Activated CD4-positive, alpha-beta memory T cell treated with anti-CD3 and anti-CD28 coated beads, Interleukin-2, amount 10 ng/mL, durations not matched to agents 7 days and 5 days (primary cell): ENCODE measurements at regions not wholly inside any gene's neighbourhood (a gene's known extent, or its start where the extent isn't known, plus 50 kb on each side); places are given as distances from the start of the nearest gene placed in this dataset.

Experiments
- CTCF ChIA-PET: fragments of 350-600 bp; sonication (Branson Sonifier 250); formaldehyde crosslinking; loops from one replicate; lab custom pipeline; 2021; ENCODE audit warnings: antibody characterized with exemption, inconsistent platforms; lab: Charles Lee
- POLR2A ChIA-PET: fragments of 350-600 bp; sonication (Branson Sonifier 250); formaldehyde crosslinking; loops from one replicate; lab custom pipeline; 2021; ENCODE audit warnings: antibody characterized with exemption; lab: Charles Lee
- DNase-seq: peaks from one replicate; pipeline ENCODE4 v3.0.0-alpha.2; 2020
- H3K27ac Mint-ChIP-seq: one replicate; pipeline ENCODE4 v1.8.0; 2021; ENCODE audit warnings: mild to moderate bottlenecking, mixed read lengths
- H3K27me3 Mint-ChIP-seq: one replicate; pipeline ENCODE4 v1.8.0; 2021; ENCODE audit warnings: mixed read lengths
- H3K36me3 Mint-ChIP-seq: one replicate; pipeline ENCODE4 v1.8.0; 2021; ENCODE audit warnings: low read depth, mixed read lengths
- H3K4me1 Mint-ChIP-seq: one replicate; pipeline ENCODE4 v1.8.0; 2021; ENCODE audit warnings: mixed read lengths
- H3K4me3 Mint-ChIP-seq: one replicate; pipeline ENCODE4 v1.8.0; 2021; ENCODE audit warnings: mild to moderate bottlenecking, mixed read lengths
- H3K9me3 Mint-ChIP-seq: one replicate; pipeline ENCODE4 v1.8.0; 2021; ENCODE audit warnings: mixed read lengths

DNA sequence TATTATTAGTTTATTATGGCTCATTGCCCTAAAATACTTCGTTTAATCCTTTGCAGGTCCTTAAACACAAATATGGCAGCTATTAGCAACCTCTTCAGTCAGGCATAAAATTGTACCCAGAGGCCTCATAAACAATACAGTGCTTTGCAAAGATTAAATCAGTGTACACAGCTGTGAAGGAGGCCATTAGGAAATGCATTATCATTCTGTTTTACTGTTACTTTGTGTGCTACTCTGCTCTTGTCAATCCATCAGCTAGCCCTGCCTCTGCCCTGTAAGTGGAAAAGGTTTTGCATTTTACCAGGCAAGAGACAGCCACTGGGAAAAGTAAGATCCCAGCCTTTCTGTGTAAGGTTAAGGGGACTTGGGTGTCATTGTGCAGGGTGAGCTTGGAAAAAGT lies 415.7 kb upstream of the DAB1 start:
- Mint-ChIP-seq H3K36me3 (no peaks in the 10 kb centered on the region), H3K27ac (no peak overlapping the region), H3K9me3 (peaks cover 17% of the 10 kb centered on the region), H3K4me1 (no peaks in the 10 kb centered on the region), H3K4me3 (no peak overlapping the region), H3K27me3 (no peaks in the 10 kb centered on the region)
- ChIA-PET POLR2A (no interaction called here), CTCF (no interaction called here)
- DNase-seq = no peak

GRCh38 chr1:57839067-57839466 lies 415.2 kb upstream of the DAB1 start:
- no peaks in the 10 kb centered on the region for H3K4me1 Mint-ChIP-seq
- no peak for DNase-seq
- peaks cover 17% of the 10 kb centered on the region for H3K9me3 Mint-ChIP-seq
- H3K27me3 Mint-ChIP-seq = no peaks in the 10 kb centered on the region
- H3K4me3 Mint-ChIP-seq = no peak overlapping the region
- POLR2A ChIA-PET = no interaction called here
- H3K27ac Mint-ChIP-seq = no peak overlapping the region
- H3K36me3 Mint-ChIP-seq = no peaks in the 10 kb centered on the region
- CTCF ChIA-PET = no interaction called here

GRCh38 chr1:57835620-57836019 lies 411.8 kb upstream of the DAB1 start:
- no peaks in the 10 kb centered on the region for H3K27me3 Mint-ChIP-seq
- DNase-seq = no peak
- no peak overlapping the region for H3K4me3 Mint-ChIP-seq
- CTCF ChIA-PET = no interaction called here
- H3K9me3 Mint-ChIP-seq = peaks cover 3% of the 10 kb centered on the region
- H3K4me1 Mint-ChIP-seq = no peaks in the 10 kb centered on the region
- POLR2A ChIA-PET = no interaction called here
- H3K27ac Mint-ChIP-seq = no peak overlapping the region
- H3K36me3 Mint-ChIP-seq = no peaks in the 10 kb centered on the region

GRCh38 chr1:57833296-57833695 lies 409.4 kb upstream of the DAB1 start:
- no peaks in the 10 kb centered on the region for H3K36me3 Mint-ChIP-seq
- ChIA-PET POLR2A (no interaction called here), CTCF (no interaction called here)
- no peak overlapping the region for H3K27ac Mint-ChIP-seq
- H3K4me1 Mint-ChIP-seq = no peaks in the 10 kb centered on the region
- H3K9me3 Mint-ChIP-seq = peaks cover 2% of the 10 kb centered on the region
- DNase-seq = no peak
- H3K4me3 Mint-ChIP-seq = no peak overlapping the region
- no peaks in the 10 kb centered on the region for H3K27me3 Mint-ChIP-seq

GRCh38 chr1:57832612-57833011 lies 408.8 kb upstream of the DAB1 start:
- H3K4me1 Mint-ChIP-seq = no peaks in the 10 kb centered on the region
- no peaks in the 10 kb centered on the region for H3K36me3 Mint-ChIP-seq
- no peaks in the 10 kb centered on the region for H3K27me3 Mint-ChIP-seq
- no peaks in the 10 kb centered on the region for H3K9me3 Mint-ChIP-seq
- H3K4me3 Mint-ChIP-seq = no peak overlapping the region
- no peak overlapping the region for H3K27ac Mint-ChIP-seq
- no peak for DNase-seq
- ChIA-PET POLR2A (no interaction called here), CTCF (no interaction called here)

DNA sequence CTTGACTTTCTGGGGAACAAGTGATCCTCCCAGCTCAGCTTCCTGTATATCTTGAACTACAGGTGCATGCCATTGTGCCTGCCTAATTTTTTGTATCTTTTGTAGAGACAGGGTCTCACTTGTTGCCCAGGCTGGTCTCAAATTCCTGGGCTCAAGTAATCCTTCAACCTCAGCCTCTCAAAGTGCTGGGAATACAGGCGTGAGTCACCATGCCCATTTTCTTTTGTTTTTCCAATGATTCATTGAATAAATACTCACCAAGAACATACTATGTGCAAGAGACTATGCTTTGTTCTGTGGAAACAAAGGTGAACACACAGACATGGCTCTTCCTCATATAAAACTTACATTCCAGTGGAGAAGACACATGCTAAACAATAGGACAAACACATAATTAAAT lies 407.8 kb upstream of the DAB1 start:
- Mint-ChIP-seq H3K4me3 (no peak overlapping the region), H3K4me1 (no peaks in the 10 kb centered on the region), H3K9me3 (no peaks in the 10 kb centered on the region), H3K36me3 (no peaks in the 10 kb centered on the region), H3K27me3 (no peaks in the 10 kb centered on the region), H3K27ac (no peak overlapping the region)
- no peak for DNase-seq
- CTCF ChIA-PET = no interaction called here
- POLR2A ChIA-PET = no interaction called here

- DNase-seq = no peak
- H3K27ac Mint-ChIP-seq = no peak overlapping the region
- H3K36me3 Mint-ChIP-seq = no peaks in the 10 kb centered on the region
- ChIA-PET CTCF (no interaction called here), POLR2A (no interaction called here)
- no peaks in the 10 kb centered on the region for H3K4me1 Mint-ChIP-seq
- H3K27me3 Mint-ChIP-seq = no peaks in the 10 kb centered on the region
- no peaks in the 10 kb centered on the region for H3K9me3 Mint-ChIP-seq
- H3K4me3 Mint-ChIP-seq = no peak overlapping the region
These were observed 402.7 kb upstream of the DAB1 start for GRCh38 chr1:57826535-57826934.

GRCh38 chr1:57824535-57824934 lies 400.7 kb upstream of the DAB1 start:
- Mint-ChIP-seq H3K4me3 (no peak overlapping the region), H3K36me3 (no peaks in the 10 kb centered on the region), H3K4me1 (no peaks in the 10 kb centered on the region), H3K9me3 (no peaks in the 10 kb centered on the region), H3K27me3 (no peaks in the 10 kb centered on the region), H3K27ac (no peak overlapping the region)
- POLR2A ChIA-PET = no interaction called here
- CTCF ChIA-PET = no interaction called here
- no peak for DNase-seq

- ChIA-PET POLR2A (no interaction called here), CTCF (no interaction called here)
- H3K27ac Mint-ChIP-seq = no peak overlapping the region
- H3K36me3 Mint-ChIP-seq = no peaks in the 10 kb centered on the region
- no peak overlapping the region for H3K4me3 Mint-ChIP-seq
- no peaks in the 10 kb centered on the region for H3K4me1 Mint-ChIP-seq
- no peaks in the 10 kb centered on the region for H3K27me3 Mint-ChIP-seq
- DNase-seq = no peak
- no peaks in the 10 kb centered on the region for H3K9me3 Mint-ChIP-seq
These were observed 396.7 kb upstream of the DAB1 start for GRCh38 chr1:57820356-57821095.

GRCh38 chr1:57819893-57820292 lies 396.0 kb upstream of the DAB1 start:
- no peak overlapping the region for H3K27ac Mint-ChIP-seq
- H3K4me3 Mint-ChIP-seq = no peak overlapping the region
- DNase-seq = no peak
- ChIA-PET CTCF (no interaction called here), POLR2A (no interaction called here)
- H3K4me1 Mint-ChIP-seq = no peaks in the 10 kb centered on the region
- H3K36me3 Mint-ChIP-seq = no peaks in the 10 kb centered on the region
- H3K9me3 Mint-ChIP-seq = no peaks in the 10 kb centered on the region
- H3K27me3 Mint-ChIP-seq = no peaks in the 10 kb centered on the region

DNA sequence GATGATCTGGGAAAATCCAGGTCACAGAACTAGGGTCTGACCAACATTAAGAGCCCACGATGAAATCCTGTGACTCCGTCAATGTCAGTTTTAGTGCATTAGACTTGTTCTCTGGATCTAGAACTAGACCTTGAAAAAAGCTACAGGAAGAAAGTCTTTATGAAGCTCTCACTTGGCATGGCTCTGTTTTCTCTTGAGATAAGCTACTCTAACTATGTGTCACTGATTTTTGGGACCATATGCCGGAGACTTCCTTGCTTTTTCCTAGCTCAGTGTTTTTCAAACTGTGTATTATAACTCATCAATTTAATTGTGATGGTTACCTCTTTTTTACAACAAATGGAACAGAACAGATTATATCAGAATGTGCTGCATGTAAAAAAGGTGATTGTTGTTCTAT lies 379.7 kb upstream of the DAB1 start:
- CTCF ChIA-PET = no interaction called here
- POLR2A ChIA-PET = no interaction called here
- no peak for DNase-seq
- H3K27ac Mint-ChIP-seq = no peak overlapping the region
- no peaks in the 10 kb centered on the region for H3K4me1 Mint-ChIP-seq
- no peaks in the 10 kb centered on the region for H3K36me3 Mint-ChIP-seq
- no peaks in the 10 kb centered on the region for H3K27me3 Mint-ChIP-seq
- H3K9me3 Mint-ChIP-seq = peaks cover 2% of the 10 kb centered on the region
- no peak overlapping the region for H3K4me3 Mint-ChIP-seq

DNA sequence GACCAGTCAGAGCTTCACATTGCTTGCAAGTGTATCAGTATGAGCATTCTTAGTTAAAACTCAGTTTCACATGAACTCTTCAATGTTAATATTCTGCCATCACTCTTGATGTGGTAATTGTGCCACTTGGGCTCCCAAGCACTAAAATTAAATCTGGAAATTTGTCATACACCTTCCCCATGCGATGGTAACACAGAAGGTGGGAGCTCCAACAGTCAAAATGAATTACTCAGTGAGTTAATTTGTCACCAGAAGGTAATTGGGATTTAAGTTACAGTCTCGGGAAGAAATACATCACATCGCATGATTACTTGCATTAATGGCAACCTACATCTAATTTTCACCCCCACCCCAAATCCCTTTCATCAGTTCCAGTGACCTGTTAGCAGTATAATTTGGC lies 376.5 kb upstream of the DAB1 start:
- H3K4me1 Mint-ChIP-seq = no peaks in the 10 kb centered on the region
- DNase-seq = no peak
- POLR2A ChIA-PET = no interaction called here
- H3K36me3 Mint-ChIP-seq = no peaks in the 10 kb centered on the region
- no peak overlapping the region for H3K27ac Mint-ChIP-seq
- CTCF ChIA-PET = no interaction called here
- no peaks in the 10 kb centered on the region for H3K27me3 Mint-ChIP-seq
- H3K4me3 Mint-ChIP-seq = no peak overlapping the region
- peaks cover 2% of the 10 kb centered on the region for H3K9me3 Mint-ChIP-seq

DNA sequence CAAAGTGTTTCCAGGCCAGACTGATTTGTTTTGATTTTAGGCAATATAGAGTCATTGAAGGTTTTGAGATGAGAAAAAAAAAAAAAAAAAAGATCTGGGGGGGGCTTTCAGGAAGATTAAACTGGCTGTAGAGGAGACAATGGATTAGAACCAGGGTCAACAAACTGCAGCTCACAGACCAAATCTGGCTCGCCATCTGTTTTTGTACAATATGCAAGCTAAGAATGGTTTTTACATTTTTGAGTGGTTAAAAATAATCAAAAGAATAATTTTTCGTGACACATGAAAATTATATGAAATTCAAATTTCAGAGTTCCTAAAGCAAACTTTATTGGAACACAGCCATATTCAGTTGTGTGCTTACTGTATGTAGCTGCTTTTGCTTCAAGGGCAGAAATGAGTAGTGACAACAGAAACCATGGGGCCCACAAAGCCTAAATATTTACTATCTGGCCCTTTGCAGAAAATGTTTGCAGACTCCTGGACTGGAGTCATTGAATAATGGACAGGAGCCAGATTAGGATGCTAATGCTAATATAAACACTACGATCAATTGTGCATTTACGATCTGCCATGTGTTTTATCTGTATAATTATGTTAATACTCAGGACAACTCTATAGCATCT lies 375.7 kb upstream of the DAB1 start:
- Mint-ChIP-seq H3K9me3 (peaks cover 2% of the 10 kb centered on the region), H3K27me3 (no peaks in the 10 kb centered on the region), H3K4me1 (no peaks in the 10 kb centered on the region), H3K4me3 (no peak overlapping the region), H3K27ac (no peak overlapping the region), H3K36me3 (no peaks in the 10 kb centered on the region)
- no peak for DNase-seq
- ChIA-PET CTCF (interaction anchor here (0.7 kb wide), 1 partner anchor 1993 kb away, joined by 6 read pairs; no protein-coding TSS in a partner anchor), POLR2A (no interaction called here)

DNA sequence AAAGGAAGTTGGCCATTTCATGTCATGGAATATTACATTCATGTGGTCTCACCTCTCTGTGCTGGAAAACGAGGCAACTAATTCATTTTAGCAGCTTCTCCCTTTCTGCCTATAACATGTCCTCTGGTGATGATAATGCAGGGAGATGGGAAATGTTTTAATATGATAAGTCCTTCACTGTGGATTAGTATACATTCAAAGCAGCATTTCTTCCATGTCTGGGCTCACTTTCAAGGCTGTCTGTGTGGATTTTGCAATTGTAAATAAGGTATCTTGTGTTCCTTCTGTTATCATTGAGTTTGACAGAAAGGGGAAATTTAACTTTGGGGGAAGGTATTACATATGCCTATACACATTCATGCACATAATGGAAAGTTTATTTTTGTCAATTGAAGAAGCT lies 374.7 kb upstream of the DAB1 start:
- Mint-ChIP-seq H3K27ac (no peak overlapping the region), H3K4me1 (no peaks in the 10 kb centered on the region), H3K27me3 (no peaks in the 10 kb centered on the region), H3K9me3 (peaks cover 2% of the 10 kb centered on the region), H3K36me3 (no peaks in the 10 kb centered on the region), H3K4me3 (no peak overlapping the region)
- POLR2A ChIA-PET = no interaction called here
- DNase-seq = no peak
- CTCF ChIA-PET = no interaction called here
